CD4-positive, alpha-beta T cell (primary cell): ENCODE measurements at regions not wholly inside any gene's neighbourhood (a gene's known extent, or its start where the extent isn't known, plus 50 kb on each side); places are given as distances from the start of the nearest gene placed in this dataset.

Experiments
- ATAC-seq: fragments of 200-7000 bp; cut with Tn5 transposase; one replicate; pipeline ENCODE4 v1.10.0; 2022; ENCODE audit warnings: mild to moderate bottlenecking; ENCODE audit not compliant: poor library complexity
- CTCF ChIA-PET: fragments of 350-600 bp; sonication (Branson Sonifier 250); formaldehyde crosslinking; loops from one replicate; lab custom pipeline; 2021; ENCODE audit warnings: antibody characterized with exemption, inconsistent platforms; lab: Charles Lee
- POLR2A ChIA-PET: fragments of 350-600 bp; sonication (Branson Sonifier 250); formaldehyde crosslinking; loops from one replicate; lab custom pipeline; 2021; ENCODE audit warnings: antibody characterized with exemption, inconsistent platforms; lab: Charles Lee
- DNase-seq, 14 experiments: peaks; one replicate each; pipeline ENCODE4 v3.0.0-alpha.2; 2013 to 2020; ENCODE audit warnings: mixed read lengths in 2 of 14
- H3K27ac ChIP-seq, 2 donors: one replicate each; pipeline versions ENCODE4 v1.5.1 to v1.7.0; 2013; ENCODE audit warnings: low read length in 2 of 2, low read depth in 1 of 2, mild to moderate bottlenecking in 1 of 2
- H3K27me3 ChIP-seq, 2 experiments: 1 replicate in 1 of 2; 2 replicates in 1 of 2; pipeline versions ENCODE4 v1.6.1 to v1.7.0; 2013; ENCODE audit warnings: low read length in 2 of 2, control low read depth in 1 of 2, mild to moderate bottlenecking in 1 of 2, moderate library complexity in 1 of 2; ENCODE audit not compliant: insufficient read depth in 2 of 2, control insufficient read depth in 1 of 2
- H3K36me3 ChIP-seq: one replicate; pipeline ENCODE4 v1.6.1; 2013; ENCODE audit warnings: low read length, control low read depth; ENCODE audit not compliant: insufficient read depth
- H3K4me1 ChIP-seq: one replicate; pipeline ENCODE4 v1.6.1; 2013; ENCODE audit warnings: low read length, control low read depth; ENCODE audit not compliant: insufficient read depth
- H3K4me3 ChIP-seq: one replicate; pipeline ENCODE4 v1.5.1; 2013; ENCODE audit warnings: mild to moderate bottlenecking, low read length, moderate library complexity
- H3K9me3 ChIP-seq, 2 experiments: 1 replicate in 1 of 2; 2 replicates in 1 of 2; pipeline versions ENCODE4 v1.6.1 to v1.7.0; 2013; ENCODE audit warnings: low read length in 2 of 2, mild to moderate bottlenecking in 2 of 2, control low read depth in 1 of 2, moderate library complexity in 1 of 2; ENCODE audit not compliant: control insufficient read depth in 1 of 2, insufficient read depth in 1 of 2
- H3K27ac Mint-ChIP-seq: one replicate; pipeline ENCODE4 v1.8.0; 2020; ENCODE audit warnings: mixed read lengths
- H3K27me3 Mint-ChIP-seq: one replicate; pipeline ENCODE4 v1.8.0; 2021; ENCODE audit warnings: mixed read lengths
- H3K36me3 Mint-ChIP-seq: one replicate; pipeline ENCODE4 v1.8.0; 2021; ENCODE audit warnings: low read depth, mixed read lengths
- H3K4me1 Mint-ChIP-seq: one replicate; pipeline ENCODE4 v1.8.0; 2021; ENCODE audit warnings: low read depth, mixed read lengths
- H3K4me3 Mint-ChIP-seq: one replicate; pipeline ENCODE4 v1.8.0; 2020; ENCODE audit warnings: mild to moderate bottlenecking, mixed read lengths
- H3K9me3 Mint-ChIP-seq: one replicate; pipeline ENCODE4 v1.8.0; 2020; ENCODE audit warnings: mixed read lengths
- intact Hi-C, 2 experiments: fragments of 100-400 bp; cut with DNase I in 1 of 2; cut with micrococcal nuclease in 1 of 2; formaldehyde crosslinking; loops; one replicate each; pipeline versions ENCODE4 v1.15.1 to v1.9.0; 2023 to 2025; cut with DNase I, micrococcal nuclease
- TF ChIP-seq, protein P1 (sequence below): fragments of 200-600 bp; IDR thresholded peaks from one replicate; pipeline ENCODE4 v1.8.0; 2022; ENCODE audit warnings: antibody characterized with exemption, mild to moderate bottlenecking

DNA sequence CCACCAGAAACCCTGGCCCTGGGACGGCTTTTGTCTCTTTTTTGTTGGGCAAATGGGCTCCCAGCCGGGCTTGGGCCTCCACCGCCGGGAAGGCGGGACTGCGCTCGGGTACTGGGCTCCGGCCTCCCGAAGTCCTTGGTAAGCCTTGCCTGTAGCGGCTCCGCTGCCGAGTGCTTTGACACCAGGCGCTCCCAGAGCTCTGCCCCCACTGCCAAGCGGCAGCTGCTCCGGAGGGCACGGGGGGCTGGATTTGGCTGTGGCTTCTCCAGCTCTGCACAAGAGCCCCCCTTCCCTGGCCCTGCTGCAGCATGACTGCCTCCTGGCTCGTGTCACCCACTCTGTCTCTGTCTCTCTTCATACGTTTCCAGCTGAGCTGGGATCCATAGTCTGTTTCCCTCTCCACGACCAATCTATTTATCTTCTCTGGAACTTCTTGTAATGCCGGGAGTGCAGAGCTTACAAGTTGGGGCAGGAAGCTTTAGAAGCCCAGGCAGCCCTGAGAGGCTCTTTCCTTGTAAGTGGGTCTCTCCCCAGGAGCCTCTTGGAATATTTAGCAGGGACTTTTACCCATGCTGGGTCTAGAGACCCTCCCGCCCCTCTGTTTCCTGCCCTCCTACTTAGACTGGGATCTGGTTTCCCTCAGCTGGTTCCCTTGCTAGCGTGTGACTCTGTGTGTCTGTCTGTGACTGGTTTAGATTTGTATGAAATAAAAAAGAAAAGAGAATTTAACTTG is 246.9 kb upstream of the GSE1 start:
- Histone ChIP-seq H3K36me3 (no peaks in the 10 kb centered on the region), H3K4me3 (no peak overlapping the region), H3K27ac (no peak overlapping the region), H3K4me1 (no peaks in the 10 kb centered on the region), H3K9me3 (peaks cover 0 to 10% of the 10 kb centered on the region in 2 experiments), H3K27me3 (peaks cover 0 to 2% of the 10 kb centered on the region in 2 experiments)
- Mint-ChIP-seq H3K4me1 (no peaks in the 10 kb centered on the region), H3K27ac (no peak overlapping the region), H3K9me3 (no peaks in the 10 kb centered on the region), H3K36me3 (no peaks in the 10 kb centered on the region), H3K4me3 (no peak overlapping the region), H3K27me3 (peaks cover 1% of the 10 kb centered on the region)
- ATAC-seq (no peak), DNase-seq (no peak)
- TF ChIP-seq, protein P1, sequence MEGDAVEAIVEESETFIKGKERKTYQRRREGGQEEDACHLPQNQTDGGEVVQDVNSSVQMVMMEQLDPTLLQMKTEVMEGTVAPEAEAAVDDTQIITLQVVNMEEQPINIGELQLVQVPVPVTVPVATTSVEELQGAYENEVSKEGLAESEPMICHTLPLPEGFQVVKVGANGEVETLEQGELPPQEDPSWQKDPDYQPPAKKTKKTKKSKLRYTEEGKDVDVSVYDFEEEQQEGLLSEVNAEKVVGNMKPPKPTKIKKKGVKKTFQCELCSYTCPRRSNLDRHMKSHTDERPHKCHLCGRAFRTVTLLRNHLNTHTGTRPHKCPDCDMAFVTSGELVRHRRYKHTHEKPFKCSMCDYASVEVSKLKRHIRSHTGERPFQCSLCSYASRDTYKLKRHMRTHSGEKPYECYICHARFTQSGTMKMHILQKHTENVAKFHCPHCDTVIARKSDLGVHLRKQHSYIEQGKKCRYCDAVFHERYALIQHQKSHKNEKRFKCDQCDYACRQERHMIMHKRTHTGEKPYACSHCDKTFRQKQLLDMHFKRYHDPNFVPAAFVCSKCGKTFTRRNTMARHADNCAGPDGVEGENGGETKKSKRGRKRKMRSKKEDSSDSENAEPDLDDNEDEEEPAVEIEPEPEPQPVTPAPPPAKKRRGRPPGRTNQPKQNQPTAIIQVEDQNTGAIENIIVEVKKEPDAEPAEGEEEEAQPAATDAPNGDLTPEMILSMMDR: no peak
- POLR2A ChIA-PET: no interaction called here
- CTCF ChIA-PET: no interaction called here
- intact Hi-C loops: no loop called here

DNA sequence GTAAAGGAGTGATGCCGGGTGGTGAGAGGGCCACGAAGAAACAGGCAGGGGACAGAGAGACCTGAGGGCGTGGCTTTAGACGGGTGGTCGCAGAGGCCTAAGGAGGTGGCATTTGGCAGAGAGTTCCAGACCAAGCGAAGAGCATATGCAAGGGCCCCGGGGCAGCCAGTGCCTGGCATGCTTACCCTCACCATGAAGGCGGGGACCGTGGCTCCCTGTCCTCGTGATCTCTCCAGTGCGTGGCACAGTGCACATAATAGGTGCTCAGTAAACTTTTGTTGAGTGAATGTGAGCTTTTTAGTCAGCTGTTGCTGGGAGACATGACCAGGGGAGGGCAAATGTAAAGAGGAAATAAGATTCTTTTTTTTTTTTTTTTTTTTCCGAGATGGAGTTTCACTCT is 245.6 kb upstream of the GSE1 start:
- DNase-seq (no peak), ATAC-seq (no peak)
- TF ChIP-seq, protein P1: no peak
- no peaks in the 10 kb centered on the region for H3K36me3 Mint-ChIP-seq
- intact Hi-C loops: no loop called here
- no peaks in the 10 kb centered on the region for H3K36me3 ChIP-seq
- peaks cover 0 to 2% of the 10 kb centered on the region in 2 experiments for H3K27me3 ChIP-seq
- H3K27me3 Mint-ChIP-seq: no peaks in the 10 kb centered on the region
- no peaks in the 10 kb centered on the region for H3K4me1 ChIP-seq
- H3K27ac ChIP-seq: no peak overlapping the region
- CTCF ChIA-PET: no interaction called here
- H3K9me3 ChIP-seq: peaks cover 0 to 10% of the 10 kb centered on the region in 2 experiments
- no peaks in the 10 kb centered on the region for H3K9me3 Mint-ChIP-seq
- H3K4me3 Mint-ChIP-seq: no peak overlapping the region
- no peak overlapping the region for H3K4me3 ChIP-seq
- POLR2A ChIA-PET: no interaction called here
- H3K4me1 Mint-ChIP-seq: no peaks in the 10 kb centered on the region
- no peak overlapping the region for H3K27ac Mint-ChIP-seq

DNA sequence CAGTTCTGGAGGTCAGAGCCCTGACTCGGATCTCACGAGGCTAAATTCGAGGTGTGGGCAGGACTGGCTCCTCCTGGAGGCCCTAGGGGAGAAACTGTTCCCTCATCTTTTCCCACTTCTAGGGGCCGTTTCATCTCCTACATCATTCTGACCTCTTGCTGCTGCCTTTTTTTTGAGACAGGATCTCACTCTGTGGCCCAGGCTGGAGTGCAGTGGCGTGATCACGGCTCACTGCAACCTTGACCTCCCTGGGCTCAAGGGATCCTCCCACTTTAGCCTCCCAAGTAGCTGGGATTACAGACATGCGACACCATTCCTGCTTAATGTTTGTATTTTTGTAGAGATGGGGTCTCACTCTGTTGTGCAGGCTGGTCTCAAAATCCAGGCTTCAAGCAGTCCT is 244.1 kb upstream of the GSE1 start:
- Mint-ChIP-seq H3K4me3 (no peak overlapping the region), H3K9me3 (no peaks in the 10 kb centered on the region), H3K36me3 (no peaks in the 10 kb centered on the region), H3K4me1 (no peaks in the 10 kb centered on the region), H3K27ac (no peak overlapping the region), H3K27me3 (no peaks in the 10 kb centered on the region)
- intact Hi-C loops: no loop called here
- ChIA-PET POLR2A (no interaction called here), CTCF (no interaction called here)
- Histone ChIP-seq H3K4me1 (no peaks in the 10 kb centered on the region), H3K27me3 (peaks cover 0 to 2% of the 10 kb centered on the region in 2 experiments), H3K9me3 (peaks cover 0 to 10% of the 10 kb centered on the region in 2 experiments), H3K27ac (no peak overlapping the region), H3K36me3 (no peaks in the 10 kb centered on the region), H3K4me3 (no peak overlapping the region)
- TF ChIP-seq, protein P1: no peak
- no peak for DNase-seq
- no peak for ATAC-seq
